HEK293 (cell line): ENCODE measurements at regions not wholly inside any gene's neighbourhood (a gene's known extent, or its start where the extent isn't known, plus 50 kb on each side); places are given as distances from the start of the nearest gene placed in this dataset.

Source experiments
- CTCF ChIA-PET: fragments of 350-600 bp; formaldehyde crosslinking; extraction: SDS; loops from one replicate; lab custom pipeline; 2021; ENCODE audit warnings: antibody characterized with exemption; lab: Yijun Ruan, JAX
- POLR2A ChIA-PET: fragments of 300-600 bp; formaldehyde crosslinking; extraction: SDS; loops from one replicate; lab custom pipeline; 2020; ENCODE audit warnings: antibody characterized with exemption, inconsistent platforms; lab: Yijun Ruan, JAX
- H3K27ac ChIP-seq: fragments of 200-500 bp; sonication (Bioruptor generic); 2 replicates; pipeline ENCODE4 v1.5.1; 2014; ENCODE audit warnings: low read depth, low read length, control low read depth, inconsistent platforms; ENCODE audit errors: extremely low read depth
- H3K36me3 ChIP-seq, 2 experiments: fragments of 200-500 bp in 1 of 2; sonication (Bioruptor generic) in 1 of 2; 1 replicate in 1 of 2; 2 replicates in 1 of 2; pipeline ENCODE4 v1.5.1; 2014 to 2017; ENCODE audit warnings: inconsistent platforms in 2 of 2, low read length in 2 of 2; ENCODE audit not compliant: control insufficient read depth in 2 of 2, insufficient read depth in 1 of 2
- H3K4me1 ChIP-seq: fragments of 200-500 bp; sonication (Bioruptor generic); 2 replicates; pipeline ENCODE4 v1.5.1; 2014; ENCODE audit warnings: mild to moderate bottlenecking, low read length, inconsistent platforms; ENCODE audit not compliant: control insufficient read depth, insufficient read depth
- H3K4me3 ChIP-seq: 2 replicates; pipeline ENCODE4 v1.5.1; 2011; ENCODE audit warnings: low read depth, mild to moderate bottlenecking, control low read depth, low read length, moderate library complexity
- H3K9me3 ChIP-seq: fragments of 200-500 bp; sonication (Bioruptor generic); 2 replicates; pipeline ENCODE4 v1.5.1; 2014; ENCODE audit warnings: low read depth, low read length, inconsistent platforms; ENCODE audit not compliant: control insufficient read depth, insufficient read depth
- HOXD13 ChIP-seq: sonication (generic); formaldehyde crosslinking; IDR thresholded peaks from 2 replicates; pipeline ENCODE4 v1.8.0; 2022; ENCODE audit warnings: missing genetic modification reagents, borderline replicate concordance
- KLF10 ChIP-seq: fragments of 450-650 bp; IDR thresholded peaks from 2 replicates; pipeline ENCODE4 v1.5.1; 2018; ENCODE audit warnings: missing biosample characterization, mild to moderate bottlenecking, missing genetic modification characterization
- MEIS1 ChIP-seq: sonication (generic); formaldehyde crosslinking; IDR thresholded peaks from 2 replicates; pipeline ENCODE4 v1.8.1; 2022; ENCODE audit warnings: missing genetic modification reagents, mild to moderate bottlenecking, borderline replicate concordance
- PRDM1 ChIP-seq: fragments of 450-650 bp; formaldehyde crosslinking; IDR thresholded peaks from 2 replicates; pipeline ENCODE4; 2016; ENCODE audit warnings: missing biosample characterization, missing genetic modification characterization
- ZBTB17 ChIP-seq: fragments of 450-650 bp; formaldehyde crosslinking; IDR thresholded peaks from 2 replicates; pipeline ENCODE4 v1.5.1; 2016; ENCODE audit warnings: missing biosample characterization, missing genetic modification characterization
- ZBTB8A ChIP-seq: fragments of 450-650 bp; formaldehyde crosslinking; IDR thresholded peaks from 2 replicates; pipeline ENCODE4 v1.5.1; 2016; ENCODE audit warnings: missing biosample characterization, missing genetic modification characterization
- ZNF114 ChIP-seq: fragments of 450-650 bp; formaldehyde crosslinking; IDR thresholded peaks from 2 replicates; pipeline ENCODE4 v1.5.0; 2017; ENCODE audit warnings: missing biosample characterization, missing genetic modification characterization
- ZNF155 ChIP-seq: fragments of 450-650 bp; formaldehyde crosslinking; IDR thresholded peaks from 2 replicates; pipeline ENCODE4 v1.5.1; 2016; ENCODE audit warnings: missing biosample characterization, missing genetic modification characterization
- ZNF174 ChIP-seq: fragments of 450-650 bp; formaldehyde crosslinking; IDR thresholded peaks from 2 replicates; pipeline ENCODE4 v1.5.0; 2017; ENCODE audit warnings: missing biosample characterization, mild to moderate bottlenecking, missing genetic modification characterization
- ZNF214 ChIP-seq: fragments of 450-650 bp; formaldehyde crosslinking; IDR thresholded peaks from 2 replicates; pipeline ENCODE4 v1.5.1; 2017; ENCODE audit warnings: missing biosample characterization, mild to moderate bottlenecking, missing genetic modification characterization, borderline replicate concordance
- ZNF24 ChIP-seq: fragments of 450-650 bp; formaldehyde crosslinking; IDR thresholded peaks from 2 replicates; pipeline ENCODE4 v1.5.1; 2016; ENCODE audit warnings: missing biosample characterization, missing genetic modification characterization
- ZNF248 ChIP-seq: fragments of 450-650 bp; formaldehyde crosslinking; IDR thresholded peaks from 2 replicates; pipeline ENCODE4 v1.5.1; 2017; ENCODE audit warnings: missing biosample characterization, missing genetic modification characterization
- ZNF302 ChIP-seq: fragments of 450-650 bp; formaldehyde crosslinking; IDR thresholded peaks from 2 replicates; pipeline ENCODE4 v1.5.1; 2016; ENCODE audit warnings: missing biosample characterization, missing genetic modification characterization, low read depth
- ZNF548 ChIP-seq: fragments of 450-650 bp; formaldehyde crosslinking; IDR thresholded peaks from 2 replicates; pipeline ENCODE4 v1.5.1; 2016; ENCODE audit warnings: missing biosample characterization, missing genetic modification characterization
- ZNF560 ChIP-seq: fragments of 450-650 bp; formaldehyde crosslinking; IDR thresholded peaks from 2 replicates; pipeline ENCODE4 v1.5.1; 2017; ENCODE audit warnings: missing biosample characterization, missing genetic modification characterization, borderline replicate concordance
- ZNF585B ChIP-seq: fragments of 450-650 bp; formaldehyde crosslinking; IDR thresholded peaks from 2 replicates; pipeline ENCODE4 v1.5.1; 2016; ENCODE audit warnings: missing biosample characterization, missing genetic modification characterization
- ZNF610 ChIP-seq: fragments of 450-650 bp; formaldehyde crosslinking; IDR thresholded peaks from 2 replicates; pipeline ENCODE4 v1.5.1; 2016; ENCODE audit warnings: missing biosample characterization, missing genetic modification characterization, borderline replicate concordance
- ZNF621 ChIP-seq: fragments of 450-650 bp; formaldehyde crosslinking; IDR thresholded peaks from 2 replicates; pipeline ENCODE4 v1.5.1; 2017; ENCODE audit warnings: missing biosample characterization, missing genetic modification characterization
- ZNF654 ChIP-seq: fragments of 450-650 bp; formaldehyde crosslinking; IDR thresholded peaks from 2 replicates; pipeline ENCODE4 v1.5.1; 2016; ENCODE audit warnings: low read depth, missing biosample characterization, missing genetic modification characterization
- ZNF701 ChIP-seq: fragments of 450-650 bp; formaldehyde crosslinking; IDR thresholded peaks from 2 replicates; pipeline ENCODE4 v1.5.1; 2016; ENCODE audit warnings: missing biosample characterization, missing genetic modification characterization
- ZNF747 ChIP-seq: fragments of 450-650 bp; formaldehyde crosslinking; IDR thresholded peaks from 2 replicates; pipeline ENCODE4 v1.5.1; 2016; ENCODE audit warnings: missing biosample characterization, missing genetic modification characterization
- ZNF843 ChIP-seq: fragments of 450-650 bp; formaldehyde crosslinking; IDR thresholded peaks from 2 replicates; pipeline ENCODE4 v1.5.1; 2016; ENCODE audit warnings: missing biosample characterization, missing genetic modification characterization
- ZXDB ChIP-seq: fragments of 450-650 bp; formaldehyde crosslinking; IDR thresholded peaks from 2 replicates; pipeline ENCODE4 v1.5.1; 2016; ENCODE audit warnings: missing biosample characterization, missing genetic modification characterization
- TF ChIP-seq, protein P1 (sequence below): sonication (generic); formaldehyde crosslinking; IDR thresholded peaks from 2 replicates; pipeline ENCODE4 v1.8.1; 2022; ENCODE audit warnings: mild to moderate bottlenecking, moderate library complexity, missing genetic modification reagents
- TF ChIP-seq, protein P2 (sequence below): fragments of 450-650 bp; formaldehyde crosslinking; IDR thresholded peaks from 2 replicates; pipeline ENCODE4 v1.5.1; 2016; ENCODE audit warnings: missing biosample characterization, missing genetic modification characterization, borderline replicate concordance
- TF ChIP-seq, protein P3 (sequence below): fragments of 450-650 bp; formaldehyde crosslinking; IDR thresholded peaks from 2 replicates; pipeline ENCODE4 v1.5.1; 2016; ENCODE audit warnings: missing biosample characterization, missing genetic modification characterization
- TF ChIP-seq, protein P4 (sequence below): fragments of 450-650 bp; formaldehyde crosslinking; IDR thresholded peaks from 2 replicates; pipeline ENCODE4 v1.5.1; 2016; ENCODE audit warnings: missing biosample characterization, missing genetic modification characterization
- TF ChIP-seq, protein P5 (sequence below): IDR thresholded peaks from 2 replicates; pipeline ENCODE4 v1.6.1; 2011; ENCODE audit warnings: mild to moderate bottlenecking, low read depth, low read length, borderline replicate concordance

DNA sequence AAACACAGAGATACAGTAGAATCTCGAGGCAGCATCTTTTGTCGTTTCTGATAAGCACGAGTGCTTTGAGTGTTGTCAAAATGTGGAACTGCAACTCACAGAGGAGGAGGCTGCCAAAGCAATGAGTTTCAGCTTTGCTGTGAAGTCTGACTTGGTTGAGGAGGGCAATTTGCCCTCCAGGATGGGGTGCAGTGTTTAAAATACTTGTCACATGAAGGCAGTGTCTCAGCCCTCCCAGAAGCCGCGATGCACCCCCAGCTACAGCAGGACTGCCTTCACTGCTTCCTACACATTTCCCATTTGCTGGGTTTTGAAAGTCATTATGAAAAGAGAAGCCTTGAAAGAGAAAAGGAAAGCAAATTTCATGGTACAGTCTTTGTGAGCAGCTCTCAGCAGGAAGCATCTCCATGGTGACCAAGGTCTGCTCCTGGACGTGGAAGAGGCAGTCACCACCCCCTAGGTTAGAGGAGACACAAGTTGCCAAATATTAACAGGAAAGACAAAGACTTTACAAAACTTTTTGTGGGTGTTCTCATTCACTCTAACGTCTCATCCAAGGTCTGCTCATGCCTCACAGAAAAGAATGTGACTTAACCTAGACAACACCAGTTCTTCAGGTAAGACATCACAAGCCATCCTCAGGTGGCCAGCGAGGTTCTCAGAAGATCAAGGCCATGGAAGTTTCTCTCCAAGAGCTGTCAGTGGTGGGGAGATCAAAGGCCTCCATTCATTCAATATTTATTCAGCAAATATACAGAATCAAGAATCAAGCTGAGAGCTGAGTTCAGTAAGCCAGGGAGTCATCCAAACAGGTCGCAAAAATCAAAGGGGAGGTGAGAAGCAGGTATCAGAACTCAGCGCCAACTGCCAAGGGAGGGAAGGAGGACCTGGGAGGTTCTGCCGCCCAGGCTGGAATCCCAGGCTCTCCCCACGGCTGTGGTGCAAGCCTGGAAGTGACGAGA is 476.0 kb downstream of the EIPR1 start:
- Histone ChIP-seq H3K9me3 (no peaks in the 10 kb centered on the region), H3K36me3 (no peaks in the 10 kb centered on the region), H3K4me3 (no peak overlapping the region), H3K27ac (no peak overlapping the region), H3K4me1 (no peaks in the 10 kb centered on the region)
- TF ChIP-seq ZNF747 (no peak), ZBTB17 (tag by site-specific recombination) (no peak), ZNF248 (no peak), ZNF701 (tag by site-specific recombination) (no peak), ZNF302 (tag by site-specific recombination) (no peak), ZNF560 (tag by site-specific recombination) (no peak), MEIS1 (CRISPR knock-in tag) (no peak), ZNF610 (tag by site-specific recombination) (no peak)
- TF ChIP-seq, protein P1, sequence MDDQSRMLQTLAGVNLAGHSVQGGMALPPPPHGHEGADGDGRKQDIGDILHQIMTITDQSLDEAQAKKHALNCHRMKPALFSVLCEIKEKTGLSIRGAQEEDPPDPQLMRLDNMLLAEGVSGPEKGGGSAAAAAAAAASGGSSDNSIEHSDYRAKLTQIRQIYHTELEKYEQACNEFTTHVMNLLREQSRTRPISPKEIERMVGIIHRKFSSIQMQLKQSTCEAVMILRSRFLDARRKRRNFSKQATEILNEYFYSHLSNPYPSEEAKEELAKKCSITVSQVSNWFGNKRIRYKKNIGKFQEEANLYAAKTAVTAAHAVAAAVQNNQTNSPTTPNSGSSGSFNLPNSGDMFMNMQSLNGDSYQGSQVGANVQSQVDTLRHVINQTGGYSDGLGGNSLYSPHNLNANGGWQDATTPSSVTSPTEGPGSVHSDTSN (CRISPR knock-in tag), result no peak
- TF ChIP-seq, protein P2, sequence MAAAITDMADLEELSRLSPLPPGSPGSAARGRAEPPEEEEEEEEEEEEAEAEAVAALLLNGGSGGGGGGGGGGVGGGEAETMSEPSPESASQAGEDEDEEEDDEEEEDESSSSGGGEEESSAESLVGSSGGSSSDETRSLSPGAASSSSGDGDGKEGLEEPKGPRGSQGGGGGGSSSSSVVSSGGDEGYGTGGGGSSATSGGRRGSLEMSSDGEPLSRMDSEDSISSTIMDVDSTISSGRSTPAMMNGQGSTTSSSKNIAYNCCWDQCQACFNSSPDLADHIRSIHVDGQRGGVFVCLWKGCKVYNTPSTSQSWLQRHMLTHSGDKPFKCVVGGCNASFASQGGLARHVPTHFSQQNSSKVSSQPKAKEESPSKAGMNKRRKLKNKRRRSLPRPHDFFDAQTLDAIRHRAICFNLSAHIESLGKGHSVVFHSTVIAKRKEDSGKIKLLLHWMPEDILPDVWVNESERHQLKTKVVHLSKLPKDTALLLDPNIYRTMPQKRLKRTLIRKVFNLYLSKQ (tag by site-specific recombination), result no peak
- TF ChIP-seq, protein P3, sequence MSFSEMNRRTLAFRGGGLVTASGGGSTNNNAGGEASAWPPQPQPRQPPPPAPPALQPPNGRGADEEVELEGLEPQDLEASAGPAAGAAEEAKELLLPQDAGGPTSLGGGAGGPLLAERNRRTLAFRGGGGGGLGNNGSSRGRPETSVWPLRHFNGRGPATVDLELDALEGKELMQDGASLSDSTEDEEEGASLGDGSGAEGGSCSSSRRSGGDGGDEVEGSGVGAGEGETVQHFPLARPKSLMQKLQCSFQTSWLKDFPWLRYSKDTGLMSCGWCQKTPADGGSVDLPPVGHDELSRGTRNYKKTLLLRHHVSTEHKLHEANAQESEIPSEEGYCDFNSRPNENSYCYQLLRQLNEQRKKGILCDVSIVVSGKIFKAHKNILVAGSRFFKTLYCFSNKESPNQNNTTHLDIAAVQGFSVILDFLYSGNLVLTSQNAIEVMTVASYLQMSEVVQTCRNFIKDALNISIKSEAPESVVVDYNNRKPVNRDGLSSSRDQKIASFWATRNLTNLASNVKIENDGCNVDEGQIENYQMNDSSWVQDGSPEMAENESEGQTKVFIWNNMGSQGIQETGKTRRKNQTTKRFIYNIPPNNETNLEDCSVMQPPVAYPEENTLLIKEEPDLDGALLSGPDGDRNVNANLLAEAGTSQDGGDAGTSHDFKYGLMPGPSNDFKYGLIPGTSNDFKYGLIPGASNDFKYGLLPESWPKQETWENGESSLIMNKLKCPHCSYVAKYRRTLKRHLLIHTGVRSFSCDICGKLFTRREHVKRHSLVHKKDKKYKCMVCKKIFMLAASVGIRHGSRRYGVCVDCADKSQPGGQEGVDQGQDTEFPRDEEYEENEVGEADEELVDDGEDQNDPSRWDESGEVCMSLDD, result no peak
- TF ChIP-seq, protein P4, sequence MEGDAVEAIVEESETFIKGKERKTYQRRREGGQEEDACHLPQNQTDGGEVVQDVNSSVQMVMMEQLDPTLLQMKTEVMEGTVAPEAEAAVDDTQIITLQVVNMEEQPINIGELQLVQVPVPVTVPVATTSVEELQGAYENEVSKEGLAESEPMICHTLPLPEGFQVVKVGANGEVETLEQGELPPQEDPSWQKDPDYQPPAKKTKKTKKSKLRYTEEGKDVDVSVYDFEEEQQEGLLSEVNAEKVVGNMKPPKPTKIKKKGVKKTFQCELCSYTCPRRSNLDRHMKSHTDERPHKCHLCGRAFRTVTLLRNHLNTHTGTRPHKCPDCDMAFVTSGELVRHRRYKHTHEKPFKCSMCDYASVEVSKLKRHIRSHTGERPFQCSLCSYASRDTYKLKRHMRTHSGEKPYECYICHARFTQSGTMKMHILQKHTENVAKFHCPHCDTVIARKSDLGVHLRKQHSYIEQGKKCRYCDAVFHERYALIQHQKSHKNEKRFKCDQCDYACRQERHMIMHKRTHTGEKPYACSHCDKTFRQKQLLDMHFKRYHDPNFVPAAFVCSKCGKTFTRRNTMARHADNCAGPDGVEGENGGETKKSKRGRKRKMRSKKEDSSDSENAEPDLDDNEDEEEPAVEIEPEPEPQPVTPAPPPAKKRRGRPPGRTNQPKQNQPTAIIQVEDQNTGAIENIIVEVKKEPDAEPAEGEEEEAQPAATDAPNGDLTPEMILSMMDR (tag by site-specific recombination), result no peak
- CTCF ChIA-PET, result no interaction called here
- POLR2A ChIA-PET, result no interaction called here

DNA sequence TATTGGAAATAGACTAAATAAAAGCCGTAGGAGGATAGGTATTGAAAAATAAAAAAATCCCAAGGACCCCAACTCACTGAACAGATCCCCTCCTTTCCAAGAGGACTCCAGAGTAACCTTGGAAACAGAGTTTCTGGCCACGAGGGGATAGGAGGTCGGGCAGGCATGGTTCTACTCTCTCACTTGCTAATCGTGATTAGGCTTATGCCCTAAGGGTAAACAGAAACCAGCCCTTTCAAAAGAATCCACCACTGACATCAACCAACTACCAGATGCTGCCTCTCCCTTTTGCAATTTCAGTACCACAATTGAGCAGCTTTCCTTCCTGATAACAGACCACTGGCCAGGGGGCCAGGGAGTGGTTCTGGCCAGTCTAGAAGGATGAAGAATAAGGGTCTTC is 477.8 kb downstream of the EIPR1 start:
- H3K27ac ChIP-seq, result no peak overlapping the region
- H3K4me3 ChIP-seq, result no peak overlapping the region
- no peak for TF ChIP-seq ZNF155 (tag by site-specific recombination)
- TF ChIP-seq KLF10 (tag by site-specific recombination), result no peak
- TF ChIP-seq HOXD13 (CRISPR knock-in tag), result no peak
- TF ChIP-seq ZNF654, result no peak
- TF ChIP-seq ZXDB (tag by site-specific recombination), result no peak
- TF ChIP-seq, protein P5, sequence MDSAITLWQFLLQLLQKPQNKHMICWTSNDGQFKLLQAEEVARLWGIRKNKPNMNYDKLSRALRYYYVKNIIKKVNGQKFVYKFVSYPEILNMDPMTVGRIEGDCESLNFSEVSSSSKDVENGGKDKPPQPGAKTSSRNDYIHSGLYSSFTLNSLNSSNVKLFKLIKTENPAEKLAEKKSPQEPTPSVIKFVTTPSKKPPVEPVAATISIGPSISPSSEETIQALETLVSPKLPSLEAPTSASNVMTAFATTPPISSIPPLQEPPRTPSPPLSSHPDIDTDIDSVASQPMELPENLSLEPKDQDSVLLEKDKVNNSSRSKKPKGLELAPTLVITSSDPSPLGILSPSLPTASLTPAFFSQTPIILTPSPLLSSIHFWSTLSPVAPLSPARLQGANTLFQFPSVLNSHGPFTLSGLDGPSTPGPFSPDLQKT, result no peak
- no peak for TF ChIP-seq ZNF585B (tag by site-specific recombination)
- no peak for TF ChIP-seq ZNF621
- no peak for TF ChIP-seq PRDM1 (tag by site-specific recombination)
- no peak for TF ChIP-seq ZNF114 (tag by site-specific recombination)
- TF ChIP-seq ZNF548 (tag by site-specific recombination), result no peak
- TF ChIP-seq ZBTB8A (tag by site-specific recombination), result no peak
- TF ChIP-seq ZNF843 (tag by site-specific recombination), result no peak
- no peak for TF ChIP-seq ZNF174 (tag by site-specific recombination)
- TF ChIP-seq ZNF214 (tag by site-specific recombination), result no peak
- no peak for TF ChIP-seq ZNF24 (tag by site-specific recombination)
- ChIA-PET CTCF (interaction anchor here (0.7 kb wide), 1 partner anchor 181 kb away, joined by 3 read pairs; no protein-coding TSS in a partner anchor), POLR2A (no interaction called here)
- no peaks in the 10 kb centered on the region for H3K4me1 ChIP-seq
- no peaks in the 10 kb centered on the region for H3K36me3 ChIP-seq
- no peaks in the 10 kb centered on the region for H3K9me3 ChIP-seq
